H1 (cell line): ENCODE measurements at regions not wholly inside any gene's neighbourhood (a gene's known extent, or its start where the extent isn't known, plus 50 kb on each side); places are given as distances from the start of the nearest gene placed in this dataset.

Experiments used
- CTCF ChIA-PET: fragments of 300-600 bp; sonication (Branson Sonifier 250); formaldehyde crosslinking; loops from one replicate; lab custom pipeline; 2021; ENCODE audit not compliant: partially characterized antibody; lab: Charles Lee
- POLR2A ChIA-PET: fragments of 300-600 bp; sonication (Branson Sonifier 250); formaldehyde crosslinking; loops from one replicate; lab custom pipeline; 2021; ENCODE audit warnings: inconsistent platforms; ENCODE audit not compliant: partially characterized antibody; lab: Charles Lee
- DNase-seq, 2 experiments: peaks; one replicate each; pipeline versions ENCODE4 v3.0.0 to v3.0.0-alpha.2; 2010 to 2022; ENCODE audit warnings: low spot score in 2 of 2, low read depth in 1 of 2, mixed read lengths in 1 of 2
- FAIRE-seq: peaks from 2 replicates; lab custom pipeline; 2011; peaks lifted over from hg19 to GRCh38; lab: Jason Lieb, UNC
- H2AFZ ChIP-seq: 2 replicates; pipeline ENCODE4 v1.8.1; 2012; ENCODE audit warnings: low read length, inconsistent platforms
- H2AK5ac ChIP-seq: 2 replicates; pipeline ENCODE4 v1.6.1; 2013; ENCODE audit warnings: low read depth, low read length
- H2BK120ac ChIP-seq: replicated peaks from 2 replicates; pipeline ENCODE3; 2013; ENCODE audit warnings: low read depth, low read length, inconsistent platforms
- H2BK12ac ChIP-seq: 2 replicates; pipeline ENCODE4 v1.6.1; 2013; ENCODE audit warnings: low read depth, low read length
- H2BK15ac ChIP-seq: 2 replicates; pipeline ENCODE4 v1.6.1; 2013; ENCODE audit warnings: low read length
- H2BK20ac ChIP-seq: 2 replicates; pipeline ENCODE4 v1.6.1; 2013; ENCODE audit warnings: low read length
- H2BK5ac ChIP-seq: 2 replicates; pipeline ENCODE4 v1.6.1; 2013; ENCODE audit warnings: low read depth, low read length
- H3K14ac ChIP-seq: 2 replicates; pipeline ENCODE4 v1.6.1; 2013; ENCODE audit warnings: inconsistent platforms; ENCODE audit not compliant: insufficient read length
- H3K18ac ChIP-seq: 2 replicates; pipeline ENCODE4 v1.6.1; 2013; ENCODE audit warnings: low read length; ENCODE audit errors: extremely low read depth
- H3K23ac ChIP-seq: 2 replicates; pipeline ENCODE4 v1.6.1; 2013; ENCODE audit warnings: inconsistent platforms; ENCODE audit not compliant: insufficient read length
- H3K23me2 ChIP-seq: 2 replicates; pipeline ENCODE4 v1.6.1; 2013; ENCODE audit warnings: low read depth, low read length
- H3K27ac ChIP-seq: 2 replicates; pipeline ENCODE4 v1.6.1; 2011; ENCODE audit warnings: low read depth, low read length, inconsistent platforms
- H3K27me3 ChIP-seq, 4 experiments: replicated peaks in 1 of 4; 1 replicate in 1 of 4; 2 replicates in 3 of 4; pipeline versions ENCODE4 v1.6.1 to v1.8.1; 2011 to 2013; ENCODE audit warnings: low read length in 3 of 4, mild to moderate bottlenecking in 3 of 4, inconsistent platforms in 2 of 4, mixed read lengths in 2 of 4, moderate library complexity in 1 of 4; ENCODE audit not compliant: control insufficient read depth in 3 of 4, insufficient read depth in 3 of 4; ENCODE audit errors: extremely low read depth in 1 of 4
- H3K36me3 ChIP-seq, 4 experiments: 2 replicates each; pipeline versions ENCODE4 v1.6.1 to v1.8.1; 2011 to 2013; ENCODE audit warnings: mild to moderate bottlenecking in 4 of 4, low read length in 3 of 4, moderate library complexity in 2 of 4, control low read depth in 1 of 4, inconsistent platforms in 1 of 4; ENCODE audit not compliant: insufficient read depth in 4 of 4, control insufficient read depth in 2 of 4
- H3K4ac ChIP-seq: replicated peaks from 2 replicates; pipeline ENCODE3; 2013; ENCODE audit warnings: low read length, low read depth, mixed read lengths, inconsistent platforms; ENCODE audit not compliant: insufficient read length
- H3K4me1 ChIP-seq, 4 experiments: replicated peaks in 1 of 4; 1 replicate in 1 of 4; 2 replicates in 3 of 4; pipeline versions ENCODE4 v1.6.1 to v1.8.1; 2011 to 2013; ENCODE audit warnings: low read length in 3 of 4, inconsistent platforms in 2 of 4, mixed read lengths in 1 of 4; ENCODE audit not compliant: insufficient read depth in 4 of 4, control insufficient read depth in 3 of 4
- H3K4me2 ChIP-seq, 2 experiments: 2 replicates each; pipeline versions ENCODE4 v1.6.1 to v1.8.1; 2011 to 2013; ENCODE audit warnings: low read depth in 2 of 2, low read length in 2 of 2, control low read depth in 1 of 2, inconsistent platforms in 1 of 2, mild to moderate bottlenecking in 1 of 2; ENCODE audit not compliant: insufficient read depth in 1 of 2
- H3K4me3 ChIP-seq, 4 experiments: fragments of 200-600, 300-600 bp in 1 of 4; sonication (generic), shearing (Covaris generic), sonication (Bioruptor Twin) in 1 of 4; 2 replicates each; pipeline versions ENCODE4 v1.5.1 to v1.8.1; 2011 to 2016; ENCODE audit warnings: low read length in 4 of 4, low read depth in 3 of 4, control low read depth in 2 of 4, inconsistent platforms in 2 of 4, mild to moderate bottlenecking in 2 of 4, mixed read lengths in 1 of 4, moderate library complexity in 1 of 4; ENCODE audit not compliant: insufficient read depth in 2 of 4; ENCODE audit errors: extremely low read depth in 1 of 4
- H3K56ac ChIP-seq: replicated peaks from 2 replicates; pipeline ENCODE3; 2013; ENCODE audit warnings: low read depth, mild to moderate bottlenecking, mixed read lengths, low read length, inconsistent platforms; ENCODE audit not compliant: insufficient read length
- H3K79me1 ChIP-seq: 2 replicates; pipeline ENCODE4 v1.6.1; 2013; ENCODE audit warnings: low read depth, low read length, control low read depth
- H3K79me2 ChIP-seq, 2 experiments: 2 replicates each; pipeline versions ENCODE4 v1.6.1 to v1.8.1; 2012 to 2013; ENCODE audit warnings: low read length in 2 of 2, mild to moderate bottlenecking in 2 of 2, inconsistent platforms in 1 of 2; ENCODE audit not compliant: insufficient read depth in 2 of 2, control insufficient read depth in 1 of 2
- H3K9ac ChIP-seq, 4 experiments: replicated peaks in 1 of 4; 1 replicate in 1 of 4; 2 replicates in 3 of 4; pipeline versions ENCODE4 v1.6.1 to v1.8.1; 2011 to 2013; ENCODE audit warnings: low read depth in 3 of 4, low read length in 3 of 4, control low read depth in 2 of 4, mild to moderate bottlenecking in 2 of 4, moderate library complexity in 2 of 4, inconsistent platforms in 1 of 4; ENCODE audit errors: extremely low read depth in 1 of 4
- H3K9me3 ChIP-seq, 2 experiments: 2 replicates each; pipeline versions ENCODE4 v1.6.1 to v1.8.1; 2012 to 2013; ENCODE audit warnings: mild to moderate bottlenecking in 2 of 2, moderate library complexity in 2 of 2, control low read depth in 1 of 2, inconsistent platforms in 1 of 2, low read depth in 1 of 2, low read length in 1 of 2, mixed read lengths in 1 of 2; ENCODE audit not compliant: insufficient read depth in 2 of 2
- H4K20me1 ChIP-seq, 2 experiments: replicated peaks in 1 of 2; 2 replicates each; pipeline versions ENCODE3 to v1.8.1; 2011 to 2013; ENCODE audit warnings: inconsistent platforms in 2 of 2, low read length in 2 of 2, mild to moderate bottlenecking in 1 of 2; ENCODE audit not compliant: insufficient read depth in 2 of 2, control insufficient read depth in 1 of 2
- H4K5ac ChIP-seq: 2 replicates; pipeline ENCODE4 v1.6.1; 2013; ENCODE audit warnings: low read length, low read depth, mixed read lengths, inconsistent platforms; ENCODE audit not compliant: insufficient read length
- H4K8ac ChIP-seq: 2 replicates; pipeline ENCODE4 v1.8.0; 2013; ENCODE audit warnings: mild to moderate bottlenecking, moderate library complexity, low read length, inconsistent platforms; ENCODE audit not compliant: insufficient read depth; ENCODE audit errors: extremely low read depth
- H4K91ac ChIP-seq: replicated peaks from 2 replicates; pipeline ENCODE3; 2013; ENCODE audit warnings: low read length, mixed read lengths, inconsistent platforms; ENCODE audit not compliant: insufficient read length
- CREB1 ChIP-seq: IDR thresholded peaks from 2 replicates; pipeline ENCODE4 v1.6.1; 2012; ENCODE audit warnings: inconsistent platforms
- EP300 ChIP-seq, 2 experiments: IDR thresholded peaks; 1 replicate in 1 of 2; 2 replicates in 1 of 2; pipeline ENCODE4 v1.6.1; 2011 to 2012; ENCODE audit warnings: low read depth in 2 of 2, low read length in 2 of 2, mild to moderate bottlenecking in 2 of 2, borderline replicate concordance in 1 of 2, inconsistent platforms in 1 of 2, moderate library complexity in 1 of 2
- FOSL1 ChIP-seq: IDR thresholded peaks from 2 replicates; pipeline ENCODE4 v1.6.1; 2011; ENCODE audit warnings: mild to moderate bottlenecking, low read depth, low read length, moderate library complexity; ENCODE audit not compliant: insufficient read depth
- GTF2F1 ChIP-seq: IDR thresholded peaks from 2 replicates; pipeline ENCODE4 v1.6.1; 2012; ENCODE audit warnings: low read depth, low read length, improper control_type of control experiment, borderline replicate concordance
- JUN ChIP-seq: IDR thresholded peaks from 2 replicates; pipeline ENCODE4 v1.6.1; 2011; ENCODE audit warnings: low read depth, mild to moderate bottlenecking, improper control_type of control experiment, low read length
- JUND ChIP-seq: IDR thresholded peaks from 2 replicates; pipeline ENCODE4 v1.6.1; 2011; ENCODE audit warnings: mild to moderate bottlenecking, improper control_type of control experiment, low read length
- POU5F1 ChIP-seq: IDR thresholded peaks from 2 replicates; pipeline ENCODE4 v1.6.1; 2011; ENCODE audit warnings: low read depth, mild to moderate bottlenecking, low read length, moderate library complexity
- SP1 ChIP-seq: IDR thresholded peaks from 2 replicates; pipeline ENCODE4 v1.6.1; 2011; ENCODE audit warnings: low read depth, low read length
- SP2 ChIP-seq: IDR thresholded peaks from 2 replicates; pipeline ENCODE4 v1.6.1; 2012; ENCODE audit warnings: mild to moderate bottlenecking, low read length, inconsistent platforms
- TEAD4 ChIP-seq: IDR thresholded peaks from 2 replicates; pipeline ENCODE4 v1.6.1; 2012; ENCODE audit warnings: low read depth, low read length, inconsistent platforms, mixed read lengths
- ZNF274 ChIP-seq: IDR thresholded peaks from 2 replicates; pipeline ENCODE4 v1.7.0; 2012; ENCODE audit warnings: low read length, borderline replicate concordance; ENCODE audit errors: extremely low read depth
- WGBS, 2 experiments: shearing (Covaris generic) in 1 of 2; methylation state at CpG; one replicate each; pipeline versions ENCODE4 v1.1.6 to v1.1.7; 2013 to 2015; ENCODE audit warnings: low lambda C conversion rate in 2 of 2, mixed read lengths in 2 of 2, inconsistent platforms in 1 of 2, low coverage in 1 of 2, missing lambda C conversion rate in 1 of 2; ENCODE audit not compliant: insufficient replicate concordance in 2 of 2, insufficient coverage in 1 of 2, insufficient read length in 1 of 2; ENCODE audit errors: extremely low coverage in 1 of 2, missing lambda C conversion rate in 1 of 2; 5-methylcytosine and 5-hydroxymethylcytosine counted together
- TF ChIP-seq, protein P1 (sequence below): IDR thresholded peaks from 2 replicates; pipeline ENCODE4 v1.6.1; 2012; ENCODE audit warnings: inconsistent platforms

DNA sequence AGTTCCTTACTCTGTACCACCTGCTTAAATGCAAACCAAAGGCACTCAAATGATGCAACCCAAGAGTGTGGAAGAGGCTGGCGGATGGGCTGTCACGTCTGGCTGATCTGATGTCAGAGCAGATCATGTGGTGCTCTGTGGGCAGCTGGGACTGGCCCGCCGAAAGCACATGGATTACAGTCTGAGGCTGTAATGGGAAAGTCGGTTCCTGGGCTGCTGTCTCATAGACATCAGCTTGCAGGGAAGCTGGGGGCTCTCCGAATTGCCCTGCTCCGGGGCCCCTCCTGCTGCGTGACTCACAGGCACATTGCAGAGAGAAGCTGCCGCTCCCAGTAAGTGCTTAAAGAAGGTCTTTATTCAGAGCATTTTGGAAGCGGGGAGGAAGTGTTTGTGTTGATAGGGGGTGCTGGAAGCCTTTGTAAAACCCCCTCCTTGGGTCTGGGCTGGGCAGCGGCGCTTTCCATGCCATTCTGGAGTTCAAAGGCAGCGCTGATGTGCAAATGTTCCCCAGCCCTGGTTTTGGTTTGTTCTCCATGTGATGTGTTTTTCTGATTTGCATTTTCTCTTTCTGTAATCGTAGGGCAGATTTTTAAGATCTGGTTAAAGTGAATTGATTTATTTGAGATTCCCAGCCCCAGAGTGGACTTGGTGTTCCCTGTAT is 181.1 kb downstream of the LARP7 start:
- no peak overlapping the region for H2BK5ac ChIP-seq
- peak; percentile 78 to 81 for DNase-seq
- no peak overlapping the region for H2AFZ ChIP-seq
- peaks cover 0 to 11% (median 0%) of the 10 kb centered on the region in 4 experiments; a peak in 2 of 7 replicates for H3K4me1 ChIP-seq
- no peaks in the 10 kb centered on the region for H3K9me3 ChIP-seq
- no peak overlapping the region for H4K5ac ChIP-seq
- H3K14ac ChIP-seq: no peak overlapping the region
- no peak overlapping the region for H2BK20ac ChIP-seq
- POLR2A ChIA-PET: interaction anchor here (0.7 to 1.7 kb wide), 8 partner anchors 12 to 172 kb away, joined by 3 to 7 read pairs (median 4); no protein-coding TSS in a partner anchor
- H2BK12ac ChIP-seq: no peak overlapping the region
- CTCF ChIA-PET: interaction anchor here (0.7 to 1.4 kb wide), 7 partner anchors 51 to 490 kb away, joined by 3 to 5 read pairs (median 4); no protein-coding TSS in a partner anchor
- H4K20me1 ChIP-seq: no peaks in the 10 kb centered on the region
- H2AK5ac ChIP-seq: no peak overlapping the region
- no peak overlapping the region for H3K4ac ChIP-seq
- peak overlapping the region; percentile 62 to 84 for H3K4me2 ChIP-seq
- peak overlapping the region; percentile 20 for H2BK120ac ChIP-seq
- WGBS, 2 experiments: 9% methylated on average over 14 of the region's 14 CpGs; no CpG with 5 or more reads in 1 of the 2 experiments
- no peak overlapping the region for H4K8ac ChIP-seq
- no peak overlapping the region for H3K23ac ChIP-seq
- H3K56ac ChIP-seq: no peak overlapping the region
- peaks cover 5% of the 10 kb centered on the region; the same call in 1 of the 2 replicates for H3K23me2 ChIP-seq
- peaks cover 0 to 7% (median 0%) of the 10 kb centered on the region in 4 experiments; a peak in 2 of 8 replicates for H3K36me3 ChIP-seq
- no peak overlapping the region for H4K91ac ChIP-seq
- no peaks in the 10 kb centered on the region; the same call in 1 of the 2 replicates for H3K79me1 ChIP-seq
- H3K18ac ChIP-seq: 0 out of 2 replicates have a peak overlapping the region, but pooled peaks have one; percentile 15
- peaks cover 0 to 20% of the 10 kb centered on the region in 2 experiments; a peak in 1 of 4 replicates for H3K79me2 ChIP-seq
- peak overlapping the region; percentile 32 to 54 (median 43); a peak in 7 of 8 replicates for H3K4me3 ChIP-seq
- H3K9ac ChIP-seq: peak overlapping the region in 1 of 4 experiments; percentile 28; a peak in 2 of 7 replicates
- H2BK15ac ChIP-seq: no peak overlapping the region
- FAIRE-seq: peak; percentile 78
- no peaks in the 10 kb centered on the region for H3K27me3 ChIP-seq
- no peak overlapping the region for H3K27ac ChIP-seq
- TF ChIP-seq SP1 (no peak), JUND (0 out of 2 replicates have a peak, but pooled peaks have one; percentile 72), EP300 (IDR thresholded peaks at IDR 0.05; ENCODE audit: borderline replicate concordance in 1 of 2, low read depth in 2 of 2, low read length in 2 of 2) (no peak), SP2 (no peak), TEAD4 (no peak), JUN (no peak), CREB1 (peak; percentile 82), FOSL1 (no peak), POU5F1 (no peak), GTF2F1 (no peak), ZNF274 (no peak)
- TF ChIP-seq, protein P1, sequence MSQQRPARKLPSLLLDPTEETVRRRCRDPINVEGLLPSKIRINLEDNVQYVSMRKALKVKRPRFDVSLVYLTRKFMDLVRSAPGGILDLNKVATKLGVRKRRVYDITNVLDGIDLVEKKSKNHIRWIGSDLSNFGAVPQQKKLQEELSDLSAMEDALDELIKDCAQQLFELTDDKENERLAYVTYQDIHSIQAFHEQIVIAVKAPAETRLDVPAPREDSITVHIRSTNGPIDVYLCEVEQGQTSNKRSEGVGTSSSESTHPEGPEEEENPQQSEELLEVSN: peak; percentile 61
